ENCODE measurements at regions not wholly inside any gene's neighbourhood (a gene's known extent, or its start where the extent isn't known, plus 50 kb on each side); places are given as distances from the start of the nearest gene placed in this dataset.

GRCh38 chr3:166570102-166570501 lies 732.9 kb upstream of the BCHE start:
- TF ChIP-seq CTCF (IDR thresholded peaks at IDR 0.05) = no peak
- intact Hi-C loops (cut with DNase I) = no loop called here

GRCh38 chr3:166569589-166569988 lies 732.4 kb upstream of the BCHE start:
- Histone ChIP-seq H3K9me3 (no peaks in the 10 kb centered on the region), H3K9ac (ENCODE audit: low read depth in 2 of 2, low read length in 2 of 2) (no peak overlapping the region), H3K4me3 (no peak overlapping the region), H3K27ac (no peak overlapping the region), H3K36me3 (no peaks in the 10 kb centered on the region), H3K4me1 (no peaks in the 10 kb centered on the region), H3K27me3 (no peaks in the 10 kb centered on the region)
- no peak for TF ChIP-seq CTCF (IDR thresholded peaks at IDR 0.05)
- no peak for DNase-seq
- intact Hi-C loops (cut with DNase I) = no loop called here

More at GRCh38 chr3:166570102-166570501, 732.9 kb upstream of the BCHE start:
- no peaks in the 10 kb centered on the region for H3K4me1 ChIP-seq
- DNase-seq = no peak
- no peak overlapping the region for H3K4me3 ChIP-seq
- H3K9ac ChIP-seq (ENCODE audit: low read depth in 2 of 2, low read length in 2 of 2) = no peak overlapping the region
- H3K27me3 ChIP-seq = no peaks in the 10 kb centered on the region
- no peaks in the 10 kb centered on the region for H3K9me3 ChIP-seq
- no peak overlapping the region for H3K27ac ChIP-seq
- H3K36me3 ChIP-seq = no peaks in the 10 kb centered on the region

- Histone ChIP-seq H3K27me3 (no peaks in the 10 kb centered on the region), H3K4me1 (no peaks in the 10 kb centered on the region), H3K9me3 (no peaks in the 10 kb centered on the region), H3K36me3 (no peaks in the 10 kb centered on the region), H3K9ac (ENCODE audit: low read depth in 2 of 2, low read length in 2 of 2) (no peak overlapping the region), H3K27ac (no peak overlapping the region), H3K4me3 (no peak overlapping the region)
- no peak for TF ChIP-seq CTCF (IDR thresholded peaks at IDR 0.05)
- no peak for DNase-seq
- intact Hi-C loops (cut with DNase I) = no loop called here
These were observed 723.0 kb upstream of the BCHE start for GRCh38 chr3:166560253-166560652.

- intact Hi-C loops (cut with DNase I) = no loop called here
- Histone ChIP-seq H3K4me1 (no peaks in the 10 kb centered on the region), H3K9me3 (no peaks in the 10 kb centered on the region), H3K9ac (ENCODE audit: low read depth in 2 of 2, low read length in 2 of 2) (no peak overlapping the region), H3K4me3 (no peak overlapping the region), H3K27me3 (no peaks in the 10 kb centered on the region), H3K36me3 (no peaks in the 10 kb centered on the region), H3K27ac (no peak overlapping the region)
- DNase-seq = no peak
- TF ChIP-seq CTCF (IDR thresholded peaks at IDR 0.05) = no peak
These were observed 719.7 kb upstream of the BCHE start for GRCh38 chr3:166556955-166557354.

- intact Hi-C loops (cut with DNase I) = no loop called here
- Histone ChIP-seq H3K4me1 (no peaks in the 10 kb centered on the region), H3K9me3 (no peaks in the 10 kb centered on the region), H3K36me3 (no peaks in the 10 kb centered on the region), H3K9ac (ENCODE audit: low read depth in 2 of 2, low read length in 2 of 2) (no peak overlapping the region), H3K27ac (no peak overlapping the region), H3K27me3 (no peaks in the 10 kb centered on the region), H3K4me3 (no peak overlapping the region)
- TF ChIP-seq CTCF (IDR thresholded peaks at IDR 0.05) = no peak
- DNase-seq = no peak
These were observed 716.8 kb upstream of the BCHE start for GRCh38 chr3:166554023-166554422.

GRCh38 chr3:166533740-166534139 lies 696.5 kb upstream of the BCHE start:
- Histone ChIP-seq H3K9ac (ENCODE audit: low read depth in 2 of 2, low read length in 2 of 2) (no peak overlapping the region), H3K36me3 (no peaks in the 10 kb centered on the region), H3K27me3 (no peaks in the 10 kb centered on the region), H3K27ac (no peak overlapping the region), H3K4me1 (no peaks in the 10 kb centered on the region), H3K4me3 (no peak overlapping the region), H3K9me3 (no peaks in the 10 kb centered on the region)
- no peak for DNase-seq
- intact Hi-C loops (cut with DNase I) = no loop called here
- TF ChIP-seq CTCF (IDR thresholded peaks at IDR 0.05) = no peak
